ENCODE measurements at regions not wholly inside any gene's neighbourhood (a gene's known extent, or its start where the extent isn't known, plus 50 kb on each side); places are given as distances from the start of the nearest gene placed in this dataset.

DNA sequence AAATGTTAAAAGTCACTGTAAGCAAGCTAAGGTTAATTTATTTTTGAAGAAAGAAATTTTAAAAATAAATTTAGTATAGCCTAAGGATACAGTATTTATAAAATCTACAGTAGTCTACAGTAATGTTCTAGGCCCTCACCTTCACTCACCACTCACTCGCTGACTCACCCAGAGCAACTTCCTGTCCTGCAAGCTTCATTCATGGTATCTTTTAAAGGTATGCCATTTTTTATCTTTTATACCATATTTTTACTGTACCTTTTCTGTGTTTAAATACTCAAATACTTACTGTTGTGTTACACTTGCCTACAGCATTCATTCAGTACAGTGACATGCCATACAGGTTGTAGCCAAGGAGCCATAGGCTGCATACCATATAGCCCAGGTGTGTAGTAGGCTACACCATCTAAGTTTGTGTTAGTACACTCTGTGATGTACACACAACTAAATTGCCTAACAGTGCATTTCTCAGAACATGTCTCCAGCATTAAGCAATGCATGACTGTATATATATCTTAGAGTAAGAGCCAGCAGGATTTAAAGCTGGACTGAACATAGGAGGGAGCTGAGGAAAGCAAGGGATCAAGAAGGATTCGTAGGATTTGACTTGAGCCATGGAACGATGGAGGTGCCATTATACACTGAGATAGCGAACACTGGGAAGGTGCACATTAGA is 83.1 kb upstream of the KLF7 start:
- TF ChIP-seq, protein P1, sequence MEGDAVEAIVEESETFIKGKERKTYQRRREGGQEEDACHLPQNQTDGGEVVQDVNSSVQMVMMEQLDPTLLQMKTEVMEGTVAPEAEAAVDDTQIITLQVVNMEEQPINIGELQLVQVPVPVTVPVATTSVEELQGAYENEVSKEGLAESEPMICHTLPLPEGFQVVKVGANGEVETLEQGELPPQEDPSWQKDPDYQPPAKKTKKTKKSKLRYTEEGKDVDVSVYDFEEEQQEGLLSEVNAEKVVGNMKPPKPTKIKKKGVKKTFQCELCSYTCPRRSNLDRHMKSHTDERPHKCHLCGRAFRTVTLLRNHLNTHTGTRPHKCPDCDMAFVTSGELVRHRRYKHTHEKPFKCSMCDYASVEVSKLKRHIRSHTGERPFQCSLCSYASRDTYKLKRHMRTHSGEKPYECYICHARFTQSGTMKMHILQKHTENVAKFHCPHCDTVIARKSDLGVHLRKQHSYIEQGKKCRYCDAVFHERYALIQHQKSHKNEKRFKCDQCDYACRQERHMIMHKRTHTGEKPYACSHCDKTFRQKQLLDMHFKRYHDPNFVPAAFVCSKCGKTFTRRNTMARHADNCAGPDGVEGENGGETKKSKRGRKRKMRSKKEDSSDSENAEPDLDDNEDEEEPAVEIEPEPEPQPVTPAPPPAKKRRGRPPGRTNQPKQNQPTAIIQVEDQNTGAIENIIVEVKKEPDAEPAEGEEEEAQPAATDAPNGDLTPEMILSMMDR (IDR thresholded peaks at IDR 0.05): no peak
- no peak for TF ChIP-seq POLR2AphosphoS5 (IDR thresholded peaks at IDR 0.05)
- TF ChIP-seq EP300 (IDR thresholded peaks at IDR 0.05): no peak
- no peak for TF ChIP-seq POLR2A (IDR thresholded peaks at IDR 0.05)

Data from stomach (tissue), 4 donors.